ENCODE measurements at regions not wholly inside any gene's neighbourhood (a gene's known extent, or its start where the extent isn't known, plus 50 kb on each side); places are given as distances from the start of the nearest gene placed in this dataset.

DNA sequence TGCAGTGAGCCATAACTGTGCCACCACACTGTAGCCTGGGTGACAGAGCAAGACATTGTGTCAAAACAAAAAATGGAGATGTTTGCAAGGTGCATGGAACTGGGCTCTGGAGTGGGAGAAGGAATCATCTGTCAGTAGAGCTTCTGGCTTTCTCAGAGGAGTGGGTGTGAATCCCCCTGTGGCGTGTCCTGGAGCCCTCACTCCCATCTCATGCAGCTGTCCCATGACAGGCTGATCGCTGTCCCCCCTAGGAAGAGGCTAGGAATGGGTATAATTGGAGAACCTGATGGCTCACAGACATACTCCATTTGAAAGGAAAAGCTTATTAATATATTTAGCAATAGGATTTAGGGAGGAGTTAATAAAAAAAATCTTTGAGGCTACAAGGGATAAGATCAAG is 125.8 kb upstream of the EPB41L3 start:
- no peaks in the 10 kb centered on the region for H3K36me3 ChIP-seq (ENCODE audit: control insufficient read depth in 1 of 2, insufficient read depth in 2 of 2, low read length in 2 of 2)
- no peaks in the 10 kb centered on the region for H3K4me1 ChIP-seq (ENCODE audit: control insufficient read depth in 1 of 2, insufficient read depth in 2 of 2, low read length in 2 of 2)
- no peak overlapping the region for H3K9ac ChIP-seq (ENCODE audit: low read length)
- DNase-seq (ENCODE audit: low read depth, low spot score): no peak
- intact Hi-C loops (cut with micrococcal nuclease): no loop called here
- ChIA-PET POLR2A (no interaction called here), CTCF (no interaction called here), RAD21 (ENCODE audit: low non-redundant PET in 1 of 2, low total read pairs in 2 of 2, uncharacterized antibody in 2 of 2, unreplicated experiment in 2 of 2) (no interaction called here)
- H3K79me2 ChIP-seq (ENCODE audit: insufficient read depth, low read length): no peaks in the 10 kb centered on the region
- BruUV-seq (replicated peaks): no TSS peak
- no peak overlapping the region for H3K4me3 ChIP-seq (replicated peaks in 1 of 2; ENCODE audit: low read depth in 1 of 2, low read length in 2 of 2)
- no peak overlapping the region for H2AFZ ChIP-seq (ENCODE audit: low read depth, low read length, poor library complexity, severe bottlenecking)
- no peak overlapping the region for H3K27ac ChIP-seq (ENCODE audit: low read depth, low read length)
- H3K9me3 ChIP-seq (ENCODE audit: control insufficient read depth in 1 of 2, insufficient read depth in 1 of 2, low read depth in 1 of 2, low read length in 2 of 2): peaks cover 4 to 39% of the 10 kb centered on the region in 2 experiments; a peak in 2 of 4 replicates
- H4K20me1 ChIP-seq (ENCODE audit: insufficient read depth): no peaks in the 10 kb centered on the region
- H3K27me3 ChIP-seq (ENCODE audit: insufficient read depth, low read length): no peaks in the 10 kb centered on the region
- TF ChIP-seq ZFX (IDR thresholded peaks at IDR 0.05): no peak
- TF ChIP-seq CEBPB (IDR thresholded peaks at IDR 0.05; ENCODE audit: low read depth): no peak
- TF ChIP-seq, protein P1, sequence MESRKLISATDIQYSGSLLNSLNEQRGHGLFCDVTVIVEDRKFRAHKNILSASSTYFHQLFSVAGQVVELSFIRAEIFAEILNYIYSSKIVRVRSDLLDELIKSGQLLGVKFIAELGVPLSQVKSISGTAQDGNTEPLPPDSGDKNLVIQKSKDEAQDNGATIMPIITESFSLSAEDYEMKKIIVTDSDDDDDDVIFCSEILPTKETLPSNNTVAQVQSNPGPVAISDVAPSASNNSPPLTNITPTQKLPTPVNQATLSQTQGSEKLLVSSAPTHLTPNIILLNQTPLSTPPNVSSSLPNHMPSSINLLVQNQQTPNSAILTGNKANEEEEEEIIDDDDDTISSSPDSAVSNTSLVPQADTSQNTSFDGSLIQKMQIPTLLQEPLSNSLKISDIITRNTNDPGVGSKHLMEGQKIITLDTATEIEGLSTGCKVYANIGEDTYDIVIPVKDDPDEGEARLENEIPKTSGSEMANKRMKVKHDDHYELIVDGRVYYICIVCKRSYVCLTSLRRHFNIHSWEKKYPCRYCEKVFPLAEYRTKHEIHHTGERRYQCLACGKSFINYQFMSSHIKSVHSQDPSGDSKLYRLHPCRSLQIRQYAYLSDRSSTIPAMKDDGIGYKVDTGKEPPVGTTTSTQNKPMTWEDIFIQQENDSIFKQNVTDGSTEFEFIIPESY (IDR thresholded peaks at IDR 0.05; ENCODE audit: extremely low read depth, insufficient replicate concordance, low read length): no peak
- TF ChIP-seq, protein P2, sequence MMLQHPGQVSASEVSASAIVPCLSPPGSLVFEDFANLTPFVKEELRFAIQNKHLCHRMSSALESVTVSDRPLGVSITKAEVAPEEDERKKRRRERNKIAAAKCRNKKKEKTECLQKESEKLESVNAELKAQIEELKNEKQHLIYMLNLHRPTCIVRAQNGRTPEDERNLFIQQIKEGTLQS (IDR thresholded peaks at IDR 0.05): no peak
- TF ChIP-seq, protein P3, sequence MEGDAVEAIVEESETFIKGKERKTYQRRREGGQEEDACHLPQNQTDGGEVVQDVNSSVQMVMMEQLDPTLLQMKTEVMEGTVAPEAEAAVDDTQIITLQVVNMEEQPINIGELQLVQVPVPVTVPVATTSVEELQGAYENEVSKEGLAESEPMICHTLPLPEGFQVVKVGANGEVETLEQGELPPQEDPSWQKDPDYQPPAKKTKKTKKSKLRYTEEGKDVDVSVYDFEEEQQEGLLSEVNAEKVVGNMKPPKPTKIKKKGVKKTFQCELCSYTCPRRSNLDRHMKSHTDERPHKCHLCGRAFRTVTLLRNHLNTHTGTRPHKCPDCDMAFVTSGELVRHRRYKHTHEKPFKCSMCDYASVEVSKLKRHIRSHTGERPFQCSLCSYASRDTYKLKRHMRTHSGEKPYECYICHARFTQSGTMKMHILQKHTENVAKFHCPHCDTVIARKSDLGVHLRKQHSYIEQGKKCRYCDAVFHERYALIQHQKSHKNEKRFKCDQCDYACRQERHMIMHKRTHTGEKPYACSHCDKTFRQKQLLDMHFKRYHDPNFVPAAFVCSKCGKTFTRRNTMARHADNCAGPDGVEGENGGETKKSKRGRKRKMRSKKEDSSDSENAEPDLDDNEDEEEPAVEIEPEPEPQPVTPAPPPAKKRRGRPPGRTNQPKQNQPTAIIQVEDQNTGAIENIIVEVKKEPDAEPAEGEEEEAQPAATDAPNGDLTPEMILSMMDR (IDR thresholded peaks at IDR 0.05 in 2 of 3, conservative IDR thresholded peaks at IDR 0.05 in 1 of 3; ENCODE audit: borderline replicate concordance in 1 of 3, insufficient read depth in 1 of 3, low read depth in 2 of 3, low read length in 2 of 3): no peak
- no peak for TF ChIP-seq ELF1 (IDR thresholded peaks at IDR 0.05; ENCODE audit: borderline replicate concordance, low read depth)
- H3K9me2 ChIP-seq (ENCODE audit: insufficient read depth): no peaks in the 10 kb centered on the region
- H3K4me2 ChIP-seq (ENCODE audit: low read length): no peak overlapping the region
- no peak for ATAC-seq
